GM23338 (cell line): ENCODE measurements at regions not wholly inside any gene's neighbourhood (a gene's known extent, or its start where the extent isn't known, plus 50 kb on each side); places are given as distances from the start of the nearest gene placed in this dataset.

Experiments used
- ATAC-seq: fragments of 200-7000 bp; cut with Tn5 transposase; 3 replicates; pipeline ENCODE4 v1.9.1; 2020
- DNase-seq: peaks from one replicate; pipeline ENCODE4 v3.0.0-alpha.2; 2015; ENCODE audit warnings: low spot score
- H2AFZ ChIP-seq: fragments of 200-600 bp; sonication (generic); 2 replicates; pipeline ENCODE4 v1.8.0; 2016; ENCODE audit warnings: antibody characterized with exemption, mild to moderate bottlenecking, moderate library complexity
- H3F3A ChIP-seq: fragments of 200-600 bp; sonication (generic); replicated peaks from 2 replicates; pipeline ENCODE4 v1.8.0; 2017; ENCODE audit warnings: antibody characterized with exemption, mixed run types, low read depth
- H3K27ac ChIP-seq: fragments of 200-600 bp; sonication (generic); 2 replicates; pipeline ENCODE4 v1.6.1; 2016; ENCODE audit warnings: low read depth
- H3K27me3 ChIP-seq: fragments of 200-600 bp; sonication (generic); 2 replicates; pipeline ENCODE4 v1.8.0; 2016; ENCODE audit warnings: mild to moderate bottlenecking, mixed run types, moderate library complexity; ENCODE audit not compliant: insufficient read depth
- H3K36me3 ChIP-seq: fragments of 200-600 bp; sonication (generic); 2 replicates; pipeline ENCODE4 v1.8.0; 2016; ENCODE audit warnings: mild to moderate bottlenecking; ENCODE audit not compliant: insufficient read depth
- H3K4me1 ChIP-seq: fragments of 200-600 bp; sonication (generic); 2 replicates; pipeline ENCODE4 v1.8.0; 2016; ENCODE audit warnings: mild to moderate bottlenecking, moderate library complexity; ENCODE audit not compliant: insufficient read depth
- H3K4me2 ChIP-seq: fragments of 200-600 bp; sonication (generic); 2 replicates; pipeline ENCODE4 v1.7.1; 2017; ENCODE audit warnings: mixed run types
- H3K4me3 ChIP-seq: fragments of 200-600 bp; sonication (generic); 2 replicates; pipeline ENCODE4 v1.6.1; 2016; ENCODE audit warnings: mixed run types
- H3K79me2 ChIP-seq: fragments of 200-600 bp; sonication (generic); replicated peaks from 2 replicates; pipeline ENCODE4 v1.8.0; 2017; ENCODE audit warnings: mild to moderate bottlenecking; ENCODE audit not compliant: insufficient read depth
- H3K9me2 ChIP-seq: fragments of 200-600 bp; sonication (generic); 2 replicates; pipeline ENCODE4 v1.8.0; 2017; ENCODE audit not compliant: insufficient read depth
- H4K20me1 ChIP-seq: fragments of 200-600 bp; sonication (generic); replicated peaks from 2 replicates; pipeline ENCODE4 v1.8.0; 2017; ENCODE audit warnings: mild to moderate bottlenecking; ENCODE audit not compliant: insufficient read depth
- H3K27ac Mint-ChIP-seq: 2 replicates; pipeline ENCODE4 v1.8.0; 2020; ENCODE audit warnings: inconsistent platforms, mild to moderate bottlenecking, moderate library complexity, mixed read lengths
- H3K27me3 Mint-ChIP-seq: 3 replicates; pipeline ENCODE4 v1.8.0; 2022; ENCODE audit warnings: low read depth, mild to moderate bottlenecking, moderate library complexity, mixed read lengths, inconsistent platforms; ENCODE audit not compliant: insufficient read depth, poor library complexity
- H3K36me3 Mint-ChIP-seq: 3 replicates; pipeline ENCODE4 v1.8.0; 2021; ENCODE audit warnings: low read depth, mild to moderate bottlenecking, inconsistent platforms, moderate library complexity, mixed read lengths
- H3K4me1 Mint-ChIP-seq: 3 replicates; pipeline ENCODE4 v1.8.0; 2020; ENCODE audit warnings: mild to moderate bottlenecking, inconsistent platforms, mixed read lengths
- H3K4me3 Mint-ChIP-seq: 3 replicates; pipeline ENCODE4 v1.8.0; 2021; ENCODE audit warnings: moderate library complexity, mild to moderate bottlenecking, inconsistent platforms, mixed read lengths
- H3K9me3 Mint-ChIP-seq: 3 replicates; pipeline ENCODE4 v1.8.0; 2020; ENCODE audit warnings: moderate library complexity, mild to moderate bottlenecking, inconsistent platforms, mixed read lengths
- CTCF ChIP-seq, 2 experiments: fragments of 200-600 bp in 1 of 2; sonication (generic) in 1 of 2; conservative IDR thresholded peaks; 2 replicates each; pipeline versions ENCODE4 v1.5.1 to v1.6.1; 2016 to 2017; ENCODE audit warnings: antibody characterized with exemption in 2 of 2, low read depth in 2 of 2, mild to moderate bottlenecking in 2 of 2, moderate library complexity in 1 of 2
- ETS1 ChIP-seq: IDR thresholded peaks from 2 replicates; pipeline ENCODE4 v1.6.1; 2016; ENCODE audit warnings: antibody characterized with exemption
- EZH2 ChIP-seq: fragments of 200-600 bp; sonication (generic); IDR thresholded peaks from one replicate; pipeline ENCODE4 v1.8.0; 2017; ENCODE audit warnings: antibody characterized with exemption, mild to moderate bottlenecking, low read depth; ENCODE audit not compliant: unreplicated experiment
- EZH2phosphoT487 ChIP-seq: fragments of 200-600 bp; sonication (generic); IDR thresholded peaks from one replicate; pipeline ENCODE4 v1.8.1; 2018; ENCODE audit warnings: antibody characterized with exemption; ENCODE audit not compliant: unreplicated experiment
- JUNB ChIP-seq: IDR thresholded peaks from one replicate; pipeline ENCODE4 v1.6.1; 2016; ENCODE audit warnings: antibody characterized with exemption; ENCODE audit not compliant: unreplicated experiment
- NANOG ChIP-seq: IDR thresholded peaks from 2 replicates; pipeline ENCODE4 v1.6.1; 2016; ENCODE audit warnings: antibody characterized with exemption, borderline replicate concordance
- REST ChIP-seq: IDR thresholded peaks from one replicate; pipeline ENCODE4 v1.6.1; 2018; ENCODE audit warnings: antibody characterized with exemption; ENCODE audit not compliant: unreplicated experiment
- STAT1 ChIP-seq: IDR thresholded peaks from one replicate; pipeline ENCODE4 v1.6.1; 2016; ENCODE audit warnings: antibody characterized with exemption; ENCODE audit not compliant: unreplicated experiment
- ZNF114 ChIP-seq: fragments of 250-450 bp; sonication (Bioruptor Pico); IDR thresholded peaks from 2 replicates; pipeline ENCODE4 v1.5.0; 2020; ENCODE audit warnings: mild to moderate bottlenecking, moderate library complexity
- ZNF331 ChIP-seq: fragments of 250-450 bp; sonication (Bioruptor Pico); IDR thresholded peaks from 2 replicates; pipeline ENCODE4 v1.5.0; 2020; ENCODE audit warnings: low read depth, mild to moderate bottlenecking, moderate library complexity

GRCh38 chr5:121144764-121145163 is 680.7 kb downstream of the PRR16 start:
- Histone ChIP-seq H3K4me2 (no peak overlapping the region), H3K36me3 (no peaks in the 10 kb centered on the region), H2AFZ (peak overlapping the region; percentile 39; the same call in 1 of the 2 replicates), H3K27me3 (no peaks in the 10 kb centered on the region), H3K4me3 (no peak overlapping the region), H3K4me1 (no peaks in the 10 kb centered on the region), H4K20me1 (no peaks in the 10 kb centered on the region), H3K79me2 (no peaks in the 10 kb centered on the region), H3K9me2 (no peaks in the 10 kb centered on the region), H3F3A (no peaks in the 10 kb centered on the region), H3K27ac (no peak overlapping the region)
- Mint-ChIP-seq H3K27ac (peak overlapping the region; percentile 93), H3K4me3 (no peak overlapping the region), H3K36me3 (peaks cover 11% of the 10 kb centered on the region), H3K4me1 (no peaks in the 10 kb centered on the region), H3K9me3 (peaks cover 15% of the 10 kb centered on the region; the same call in 2 of the 3 replicates), H3K27me3 (no peaks in the 10 kb centered on the region)
- DNase-seq (no peak), ATAC-seq (no peak)
- TF ChIP-seq CTCF (conservative IDR thresholded peaks at IDR 0.05; ENCODE audit: low read depth in 2 of 2) = peak in 1 of 2 experiments; percentile 10; a peak in 1 of 4 replicates
- no peak for TF ChIP-seq ETS1
- TF ChIP-seq ZNF331 (CRISPR knock-in tag) = no peak
- no peak for TF ChIP-seq REST

GRCh38 chr5:121151534-121151933 is 687.4 kb downstream of the PRR16 start:
- H3K27me3 Mint-ChIP-seq = no peaks in the 10 kb centered on the region
- DNase-seq = no peak
- no peaks in the 10 kb centered on the region; the same call in 2 of the 3 replicates for H3K9me3 Mint-ChIP-seq
- H3K36me3 ChIP-seq = no peaks in the 10 kb centered on the region
- no peaks in the 10 kb centered on the region for H3K79me2 ChIP-seq
- H3K27me3 ChIP-seq = no peaks in the 10 kb centered on the region
- no peaks in the 10 kb centered on the region for H3F3A ChIP-seq
- H3K4me1 Mint-ChIP-seq = peaks cover 7% of the 10 kb centered on the region; the same call in 2 of the 3 replicates
- H3K4me1 ChIP-seq = 0 out of 2 replicates have a peak, but pooled peaks cover 4% of the 10 kb centered on the region
- ATAC-seq = no peak
- no peak overlapping the region for H2AFZ ChIP-seq
- no peak overlapping the region for H3K4me3 Mint-ChIP-seq
- no peaks in the 10 kb centered on the region for H3K9me2 ChIP-seq
- no peak overlapping the region for H3K4me3 ChIP-seq
- no peak overlapping the region for H3K4me2 ChIP-seq
- peaks cover 3% of the 10 kb centered on the region; the same call in 1 of the 3 replicates for H3K36me3 Mint-ChIP-seq
- no peaks in the 10 kb centered on the region for H4K20me1 ChIP-seq
- no peak overlapping the region for H3K27ac Mint-ChIP-seq
- no peak overlapping the region for H3K27ac ChIP-seq
- TF ChIP-seq EZH2 (no peak), JUNB (no peak), CTCF (conservative IDR thresholded peaks at IDR 0.05; ENCODE audit: low read depth in 2 of 2) (no peak), REST (no peak), ZNF114 (CRISPR knock-in tag) (no peak), EZH2phosphoT487 (no peak), ETS1 (no peak), STAT1 (no peak), NANOG (no peak)
